Ascending aorta (tissue), 2 donors: ENCODE measurements at regions not wholly inside any gene's neighbourhood (a gene's known extent, or its start where the extent isn't known, plus 50 kb on each side); places are given as distances from the start of the nearest gene placed in this dataset.
A peak's percentile ranks its signal among the peaks of the same experiment; 100 is the strongest.

Source experiments
- DNase-seq, 2 donors: peaks; one replicate each; pipeline ENCODE4 v3.0.0-alpha.2; 2019; ENCODE audit warnings: low spot score in 2 of 2
- H3K27ac ChIP-seq, 2 donors: fragments of 200-600 bp; sonication (generic); one replicate each; pipeline ENCODE4 v1.5.1; 2016 to 2017; ENCODE audit warnings: mild to moderate bottlenecking in 1 of 2
- H3K27me3 ChIP-seq: fragments of 200-600 bp; sonication (generic); one replicate; pipeline ENCODE4 v1.5.1; 2017
- H3K36me3 ChIP-seq, 2 donors: fragments of 200-600 bp; sonication (generic); one replicate each; pipeline ENCODE4 v1.5.1; 2016
- H3K4me1 ChIP-seq, 2 donors: fragments of 200-600 bp; sonication (generic); one replicate each; pipeline ENCODE4 v1.5.1; 2016 to 2017; ENCODE audit warnings: mild to moderate bottlenecking in 1 of 2
- H3K4me3 ChIP-seq, 2 donors: fragments of 200-600 bp; sonication (generic); one replicate each; pipeline ENCODE4 v1.5.1; 2016 to 2017; ENCODE audit warnings: mild to moderate bottlenecking in 1 of 2
- H3K9me3 ChIP-seq, 2 donors: fragments of 200-600 bp; sonication (generic); one replicate each; pipeline ENCODE4 v1.5.1; 2016
- intact Hi-C: fragments of 100-400 bp; cut with DNase I; formaldehyde crosslinking; loops from one replicate; pipeline ENCODE4 v1.15.1; 2023
- TF ChIP-seq, protein P1 (sequence below), 3 experiments: fragments of 200-600 bp in 2 of 3; fragments of 450-650 bp in 1 of 3; sonication (generic) in 2 of 3; IDR thresholded peaks; one replicate each; pipeline ENCODE4 v1.5.1; 2016 to 2019; ENCODE audit warnings: antibody characterized with exemption in 3 of 3, mild to moderate bottlenecking in 1 of 3, moderate library complexity in 1 of 3

DNA sequence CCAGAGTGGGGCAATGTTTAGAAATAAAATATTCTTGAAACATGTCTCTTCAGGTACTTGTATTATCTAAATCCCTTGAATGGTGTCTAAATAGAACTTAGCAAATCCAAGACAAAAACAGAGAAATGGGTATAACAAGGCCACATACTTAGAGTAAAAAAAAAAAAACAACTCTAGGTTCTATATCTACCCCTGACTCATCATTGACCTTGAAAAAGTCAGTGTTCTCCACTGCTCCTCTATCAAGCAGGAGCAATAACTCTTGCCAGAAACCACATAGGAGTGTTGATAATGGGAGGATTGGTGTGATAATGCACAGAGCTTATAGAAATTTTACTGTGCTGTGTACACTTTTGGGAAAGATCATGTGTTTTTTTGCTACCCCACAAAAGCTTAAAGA, 296.6 kb upstream of the PMFBP1 start:
- Histone ChIP-seq H3K4me1 (no peaks in the 10 kb centered on the region), H3K36me3 (no peaks in the 10 kb centered on the region), H3K9me3 (no peaks in the 10 kb centered on the region), H3K27me3 (no peaks in the 10 kb centered on the region), H3K4me3 (no peak overlapping the region), H3K27ac (no peak overlapping the region)
- intact Hi-C loops, result no loop called here
- DNase-seq, result no peak
- TF ChIP-seq, protein P1, sequence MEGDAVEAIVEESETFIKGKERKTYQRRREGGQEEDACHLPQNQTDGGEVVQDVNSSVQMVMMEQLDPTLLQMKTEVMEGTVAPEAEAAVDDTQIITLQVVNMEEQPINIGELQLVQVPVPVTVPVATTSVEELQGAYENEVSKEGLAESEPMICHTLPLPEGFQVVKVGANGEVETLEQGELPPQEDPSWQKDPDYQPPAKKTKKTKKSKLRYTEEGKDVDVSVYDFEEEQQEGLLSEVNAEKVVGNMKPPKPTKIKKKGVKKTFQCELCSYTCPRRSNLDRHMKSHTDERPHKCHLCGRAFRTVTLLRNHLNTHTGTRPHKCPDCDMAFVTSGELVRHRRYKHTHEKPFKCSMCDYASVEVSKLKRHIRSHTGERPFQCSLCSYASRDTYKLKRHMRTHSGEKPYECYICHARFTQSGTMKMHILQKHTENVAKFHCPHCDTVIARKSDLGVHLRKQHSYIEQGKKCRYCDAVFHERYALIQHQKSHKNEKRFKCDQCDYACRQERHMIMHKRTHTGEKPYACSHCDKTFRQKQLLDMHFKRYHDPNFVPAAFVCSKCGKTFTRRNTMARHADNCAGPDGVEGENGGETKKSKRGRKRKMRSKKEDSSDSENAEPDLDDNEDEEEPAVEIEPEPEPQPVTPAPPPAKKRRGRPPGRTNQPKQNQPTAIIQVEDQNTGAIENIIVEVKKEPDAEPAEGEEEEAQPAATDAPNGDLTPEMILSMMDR (IDR thresholded peaks at IDR 0.05), result no peak

DNA sequence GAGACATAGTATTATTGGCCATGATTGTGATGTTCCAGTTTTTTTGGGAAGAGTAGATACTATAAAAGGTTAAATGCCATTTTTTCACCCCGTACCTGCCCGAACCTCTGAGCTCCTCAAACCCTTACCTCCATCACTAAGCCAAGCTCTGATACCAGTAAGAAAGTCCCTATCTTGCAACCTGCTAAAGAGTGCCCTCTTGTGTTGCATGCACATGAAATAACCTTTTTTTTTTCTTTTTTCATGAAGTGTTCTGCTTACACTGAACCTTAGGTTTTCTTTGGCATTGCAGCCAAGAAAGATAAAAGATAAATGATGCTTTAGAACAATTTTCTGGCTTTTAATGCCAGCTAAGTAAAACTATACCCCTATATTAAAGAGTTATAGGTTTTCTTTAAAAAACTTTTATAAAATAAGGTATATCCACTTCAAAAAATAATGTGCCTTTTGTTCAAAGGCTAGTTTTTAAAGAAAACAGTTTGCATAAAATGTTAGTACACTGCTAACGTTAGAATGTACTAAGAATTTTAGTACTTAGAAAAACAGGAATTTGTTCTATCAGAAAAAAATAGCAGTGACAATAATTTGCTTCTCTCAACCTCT, 295.3 kb upstream of the PMFBP1 start:
- Histone ChIP-seq H3K4me3 (no peak overlapping the region), H3K27ac (no peak overlapping the region), H3K27me3 (no peaks in the 10 kb centered on the region), H3K36me3 (no peaks in the 10 kb centered on the region), H3K4me1 (no peaks in the 10 kb centered on the region), H3K9me3 (no peaks in the 10 kb centered on the region)
- TF ChIP-seq, protein P1 (IDR thresholded peaks at IDR 0.05), result peak; percentile 17 to 43 (median 18)
- no peak for DNase-seq
- intact Hi-C loops, result loop anchor here (2.0 kb wide), 1 partner anchor 224 kb away; no protein-coding TSS in a partner anchor

DNA sequence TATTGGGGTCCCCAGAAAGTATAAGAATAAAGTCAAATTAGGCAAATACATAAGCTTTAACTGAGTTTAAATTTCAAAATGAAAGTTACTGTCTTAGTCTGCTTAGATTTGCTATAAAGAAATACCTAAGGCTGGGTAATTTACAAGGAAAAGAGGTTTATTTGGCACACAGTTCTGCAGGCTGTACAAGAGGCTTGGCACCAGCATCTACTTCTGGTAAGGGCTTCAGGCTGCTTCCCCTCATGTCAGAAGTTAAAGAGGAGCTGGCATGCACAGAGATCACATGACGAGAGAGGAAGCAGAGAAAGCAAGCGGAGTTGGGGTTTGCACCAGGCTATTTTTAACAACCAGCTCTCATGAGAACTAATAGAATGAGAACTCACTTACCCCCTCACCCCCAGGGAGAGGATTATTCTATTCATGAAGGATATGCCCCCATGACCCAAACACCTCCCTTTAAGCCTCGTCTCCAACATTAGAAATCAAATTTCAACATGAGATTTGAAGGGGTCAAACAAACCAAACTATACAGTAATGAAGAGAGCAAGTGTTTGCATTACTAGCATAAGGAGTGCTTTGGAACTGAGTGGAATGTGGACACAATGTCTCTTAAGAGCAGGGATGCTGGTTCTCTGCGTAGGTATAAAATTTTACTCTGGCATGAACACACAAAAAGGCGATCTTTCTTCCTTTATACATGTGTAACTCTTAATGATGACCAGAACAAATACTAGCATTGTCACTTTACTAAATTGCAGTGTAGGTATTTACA, 292.8 kb upstream of the PMFBP1 start:
- H3K4me3 ChIP-seq, result no peak overlapping the region
- no peaks in the 10 kb centered on the region for H3K27me3 ChIP-seq
- intact Hi-C loops, result no loop called here
- H3K27ac ChIP-seq, result no peak overlapping the region
- H3K9me3 ChIP-seq, result no peaks in the 10 kb centered on the region
- DNase-seq, result no peak
- H3K36me3 ChIP-seq, result no peaks in the 10 kb centered on the region
- TF ChIP-seq, protein P1 (IDR thresholded peaks at IDR 0.05), result no peak
- H3K4me1 ChIP-seq, result no peaks in the 10 kb centered on the region

DNA sequence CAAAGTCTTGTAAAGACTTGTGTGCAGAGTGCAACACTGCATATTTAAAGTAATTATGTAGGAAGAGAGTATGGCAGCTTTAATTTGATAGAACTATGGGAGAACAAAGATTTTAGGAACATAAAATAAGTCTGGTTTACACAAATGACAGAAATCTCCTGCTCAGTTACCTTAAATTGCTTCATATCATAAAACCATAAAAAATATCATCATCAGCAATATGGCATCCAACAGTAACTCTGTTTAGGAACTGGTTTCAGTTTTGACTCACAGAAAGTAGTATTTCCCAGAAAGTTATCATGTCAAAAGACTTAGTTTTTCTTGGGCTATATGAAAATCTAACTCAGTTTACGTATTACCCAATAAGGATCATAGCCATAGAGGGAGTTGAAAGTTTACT, 292.1 kb upstream of the PMFBP1 start:
- H3K27ac ChIP-seq, result no peak overlapping the region
- TF ChIP-seq, protein P1 (IDR thresholded peaks at IDR 0.05), result no peak
- intact Hi-C loops, result no loop called here

DNA sequence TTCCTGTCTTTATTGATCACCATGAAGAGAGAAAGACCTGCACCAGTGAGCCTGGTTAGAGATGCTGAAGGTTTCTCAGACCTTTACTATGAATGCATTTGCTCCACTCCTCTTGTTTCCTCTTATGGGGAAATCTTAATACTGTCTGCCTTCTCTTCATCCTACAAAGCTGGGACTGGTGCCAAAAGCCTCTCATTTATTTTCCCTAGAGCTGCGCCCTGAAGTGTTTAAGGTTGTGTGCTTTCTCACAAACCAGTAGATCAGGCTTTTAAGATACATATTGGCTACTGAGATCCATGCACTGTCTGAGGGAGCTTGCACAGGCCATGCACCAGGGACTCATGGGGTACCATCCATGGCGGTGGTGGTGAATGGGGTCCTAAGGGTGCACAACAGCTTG, 286.1 kb upstream of the PMFBP1 start:
- TF ChIP-seq, protein P1 (IDR thresholded peaks at IDR 0.05), result no peak
- Histone ChIP-seq H3K36me3 (no peaks in the 10 kb centered on the region), H3K27ac (no peak overlapping the region), H3K9me3 (peaks cover 0 to 6% of the 10 kb centered on the region in 2 donors), H3K27me3 (no peaks in the 10 kb centered on the region), H3K4me1 (no peaks in the 10 kb centered on the region), H3K4me3 (no peak overlapping the region)
- intact Hi-C loops, result no loop called here
- no peak for DNase-seq

More for the DNA sequence above, 292.1 kb upstream of the PMFBP1 start:
- Histone ChIP-seq H3K4me1 (no peaks in the 10 kb centered on the region), H3K9me3 (no peaks in the 10 kb centered on the region), H3K36me3 (no peaks in the 10 kb centered on the region), H3K4me3 (no peak overlapping the region), H3K27me3 (no peaks in the 10 kb centered on the region)
- no peak for DNase-seq
